ENCODE measurements at regions not wholly inside any gene's neighbourhood (a gene's known extent, or its start where the extent isn't known, plus 50 kb on each side); places are given as distances from the start of the nearest gene placed in this dataset.

DNA sequence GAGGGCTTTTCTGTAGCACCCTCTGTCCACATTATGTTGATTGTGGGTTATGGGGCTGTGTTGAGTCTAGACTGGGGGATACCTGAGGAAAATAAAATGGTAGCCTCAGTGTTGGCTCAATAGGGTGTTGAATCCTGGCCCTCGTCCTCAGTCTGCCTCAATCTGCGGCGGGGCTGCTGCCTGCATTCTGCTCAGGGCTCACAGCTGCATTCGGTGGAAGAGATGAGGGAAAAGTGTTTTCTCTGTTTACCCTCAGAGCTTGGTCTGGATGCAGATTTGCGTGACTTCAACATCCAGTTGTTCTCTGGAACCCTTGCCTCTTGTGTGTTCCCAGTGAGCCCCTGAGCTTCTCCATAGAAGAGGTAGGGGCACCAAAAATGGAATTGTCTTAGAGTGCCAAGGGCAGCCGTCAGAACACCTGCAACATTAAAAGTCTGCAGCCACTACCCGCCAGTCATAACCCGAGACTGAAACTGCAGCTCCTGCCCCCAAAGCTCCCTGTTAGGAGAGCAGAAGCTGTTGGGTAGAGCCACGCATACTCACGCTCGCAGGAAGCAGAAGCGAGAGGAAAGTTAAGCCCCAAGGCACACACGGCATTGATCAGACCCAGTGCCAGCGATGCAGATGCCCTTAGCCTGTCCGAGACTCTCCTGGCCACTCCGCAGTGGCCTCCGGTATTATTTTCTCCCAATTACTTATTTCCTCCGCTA lies 215.3 kb upstream of the C1orf174 start:
- Histone ChIP-seq H3K27ac (no peak overlapping the region), H3K4me1 (no peaks in the 10 kb centered on the region), H3K4me3 (no peak overlapping the region), H3K36me3 (no peaks in the 10 kb centered on the region), H3K9me3 (no peaks in the 10 kb centered on the region), H3K27me3 (peaks cover 46% of the 10 kb centered on the region)
- no peak for TF ChIP-seq POLR2AphosphoS5 (IDR thresholded peaks at IDR 0.05)
- TF ChIP-seq, protein P1, sequence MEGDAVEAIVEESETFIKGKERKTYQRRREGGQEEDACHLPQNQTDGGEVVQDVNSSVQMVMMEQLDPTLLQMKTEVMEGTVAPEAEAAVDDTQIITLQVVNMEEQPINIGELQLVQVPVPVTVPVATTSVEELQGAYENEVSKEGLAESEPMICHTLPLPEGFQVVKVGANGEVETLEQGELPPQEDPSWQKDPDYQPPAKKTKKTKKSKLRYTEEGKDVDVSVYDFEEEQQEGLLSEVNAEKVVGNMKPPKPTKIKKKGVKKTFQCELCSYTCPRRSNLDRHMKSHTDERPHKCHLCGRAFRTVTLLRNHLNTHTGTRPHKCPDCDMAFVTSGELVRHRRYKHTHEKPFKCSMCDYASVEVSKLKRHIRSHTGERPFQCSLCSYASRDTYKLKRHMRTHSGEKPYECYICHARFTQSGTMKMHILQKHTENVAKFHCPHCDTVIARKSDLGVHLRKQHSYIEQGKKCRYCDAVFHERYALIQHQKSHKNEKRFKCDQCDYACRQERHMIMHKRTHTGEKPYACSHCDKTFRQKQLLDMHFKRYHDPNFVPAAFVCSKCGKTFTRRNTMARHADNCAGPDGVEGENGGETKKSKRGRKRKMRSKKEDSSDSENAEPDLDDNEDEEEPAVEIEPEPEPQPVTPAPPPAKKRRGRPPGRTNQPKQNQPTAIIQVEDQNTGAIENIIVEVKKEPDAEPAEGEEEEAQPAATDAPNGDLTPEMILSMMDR (IDR thresholded peaks at IDR 0.05), result no peak
- TF ChIP-seq POLR2A (IDR thresholded peaks at IDR 0.05), result no peak
- no peak for TF ChIP-seq EP300 (IDR thresholded peaks at IDR 0.05)
- no peak for ATAC-seq
- 84 to 87% methylated on average over 9 to 12 of the region's 18 CpGs for WGBS, 2 donors (ENCODE audit: low coverage in 1 of 2)

GRCh38 chr1:4117196-4117595 lies 217.1 kb upstream of the C1orf174 start:
- no peaks in the 10 kb centered on the region for H3K36me3 ChIP-seq
- no peak overlapping the region for H3K27ac ChIP-seq
- H3K27me3 ChIP-seq, result peaks cover 47% of the 10 kb centered on the region
- ATAC-seq, result no peak
- WGBS, 2 donors (ENCODE audit: low coverage in 1 of 2), result 78 to 81% methylated on average over 1 to 4 of the region's 9 CpGs
- no peaks in the 10 kb centered on the region for H3K4me1 ChIP-seq
- no peak overlapping the region for H3K4me3 ChIP-seq
- H3K9me3 ChIP-seq, result no peaks in the 10 kb centered on the region
- no peak for TF ChIP-seq EP300 (IDR thresholded peaks at IDR 0.05)
- TF ChIP-seq, protein P1 (IDR thresholded peaks at IDR 0.05), result no peak
- TF ChIP-seq POLR2A (IDR thresholded peaks at IDR 0.05), result no peak
- TF ChIP-seq POLR2AphosphoS5 (IDR thresholded peaks at IDR 0.05), result no peak

DNA sequence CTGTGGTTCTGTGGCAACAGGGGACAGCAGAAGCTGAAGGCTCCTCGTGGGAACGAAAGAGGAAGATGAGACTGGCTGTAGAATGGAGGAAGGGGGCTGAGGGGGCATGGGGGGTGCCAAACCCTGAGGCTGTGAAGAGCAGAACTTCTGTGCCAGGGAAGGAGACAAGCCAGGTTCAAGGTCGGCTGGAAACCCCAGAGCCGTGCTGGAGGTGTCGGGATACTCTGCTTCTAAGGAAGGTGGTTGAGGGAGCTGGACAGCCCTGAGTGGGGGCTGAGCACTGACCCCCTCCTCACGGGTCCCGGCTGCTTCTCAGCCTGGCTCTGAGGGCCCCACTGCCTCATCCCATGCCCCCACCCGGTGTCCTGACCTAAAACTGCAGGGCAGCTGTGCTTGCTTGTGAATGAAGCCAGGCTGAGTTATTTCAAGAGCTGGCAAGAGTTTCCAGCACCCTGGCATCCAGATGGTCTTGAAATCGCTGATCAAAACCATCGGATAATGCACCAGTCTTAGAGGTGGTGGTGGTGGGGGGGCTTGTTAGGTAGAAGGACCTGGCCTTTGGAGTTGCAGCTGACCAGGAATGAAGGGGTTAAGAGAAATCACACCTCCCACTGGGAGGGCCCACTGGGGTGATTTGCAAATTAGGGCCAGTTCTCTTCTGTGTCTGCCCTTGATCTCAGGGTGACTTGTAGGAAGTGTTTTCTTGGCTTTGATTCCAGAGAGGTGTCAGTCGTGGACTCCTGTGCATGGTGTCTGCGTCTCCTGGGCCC lies 218.9 kb upstream of the C1orf174 start:
- 47 to 62% methylated on average over 5 to 8 of the region's 12 CpGs for WGBS, 2 donors (ENCODE audit: low coverage in 1 of 2)
- no peaks in the 10 kb centered on the region for H3K36me3 ChIP-seq
- H3K27me3 ChIP-seq, result peaks cover 57% of the 10 kb centered on the region
- TF ChIP-seq EP300 (IDR thresholded peaks at IDR 0.05) (no peak), POLR2AphosphoS5 (IDR thresholded peaks at IDR 0.05) (no peak)
- no peaks in the 10 kb centered on the region for H3K4me1 ChIP-seq
- peaks cover 0 to 4% (median 0%) of the 10 kb centered on the region in 3 donors for H3K9me3 ChIP-seq
- H3K27ac ChIP-seq, result no peak overlapping the region
- no peak overlapping the region for H3K4me3 ChIP-seq
- ATAC-seq, result no peak

- Histone ChIP-seq H3K27ac (no peak overlapping the region), H3K4me1 (no peaks in the 10 kb centered on the region), H3K9me3 (peaks cover 0 to 4% (median 0%) of the 10 kb centered on the region in 3 donors), H3K27me3 (peaks cover 57% of the 10 kb centered on the region), H3K4me3 (no peak overlapping the region), H3K36me3 (no peaks in the 10 kb centered on the region)
- TF ChIP-seq POLR2A (IDR thresholded peaks at IDR 0.05) (no peak), EP300 (IDR thresholded peaks at IDR 0.05) (no peak)
- ATAC-seq, result no peak
- 72% methylated on average over 4 of the region's 11 CpGs; no CpG with 5 or more reads in 1 of the 2 donors for WGBS, 2 donors (ENCODE audit: low coverage in 1 of 2)
Measured at GRCh38 chr1:4119516-4120220, 219.6 kb upstream of the C1orf174 start.

DNA sequence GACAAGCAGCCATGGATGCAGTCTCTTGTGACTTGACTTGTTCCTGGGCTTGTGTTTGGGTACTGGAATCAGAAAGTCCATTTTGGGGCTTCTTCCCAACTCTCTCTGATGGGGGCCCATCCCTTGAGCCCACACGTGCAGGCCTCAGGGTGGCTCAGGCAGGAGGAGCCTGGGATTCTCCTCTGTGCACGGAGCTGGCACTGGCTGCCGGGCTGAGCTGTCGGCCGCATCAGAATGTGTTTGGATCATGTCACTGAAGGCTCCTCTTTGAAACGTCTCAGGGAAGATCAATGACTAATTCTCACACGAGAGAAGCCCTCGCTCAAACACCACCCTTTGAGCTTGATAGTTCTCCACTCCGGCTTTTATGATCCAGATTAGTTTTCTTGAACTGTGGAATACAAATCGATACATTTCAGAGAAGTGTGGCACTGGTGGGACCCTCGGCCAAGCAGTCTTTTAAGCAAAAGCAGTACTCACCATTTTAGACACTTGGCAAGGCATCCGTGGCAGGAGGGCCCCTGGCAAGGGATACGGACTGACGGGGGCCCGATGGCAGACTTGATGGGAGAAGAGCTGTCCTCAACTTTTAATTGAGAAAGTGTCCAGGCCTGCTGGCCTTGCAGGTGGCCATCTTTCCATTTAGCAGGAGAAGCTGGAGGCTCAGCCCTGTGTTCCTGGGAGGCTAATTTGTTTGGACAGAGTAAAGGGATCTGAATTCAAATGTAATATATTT lies 220.7 kb upstream of the C1orf174 start:
- Histone ChIP-seq H3K4me3 (no peak overlapping the region), H3K36me3 (no peaks in the 10 kb centered on the region), H3K9me3 (peaks cover 0 to 4% (median 0%) of the 10 kb centered on the region in 3 donors), H3K27ac (no peak overlapping the region), H3K27me3 (peaks cover 52% of the 10 kb centered on the region), H3K4me1 (no peaks in the 10 kb centered on the region)
- 37 to 73% methylated on average over 2 to 6 of the region's 15 CpGs for WGBS, 2 donors (ENCODE audit: low coverage in 1 of 2)
- ATAC-seq, result no peak
- no peak for TF ChIP-seq POLR2A (IDR thresholded peaks at IDR 0.05)
- TF ChIP-seq, protein P1 (IDR thresholded peaks at IDR 0.05), result no peak
- TF ChIP-seq EP300 (IDR thresholded peaks at IDR 0.05), result no peak
- no peak for TF ChIP-seq POLR2AphosphoS5 (IDR thresholded peaks at IDR 0.05)
